ENCODE measurements at regions not wholly inside any gene's neighbourhood (a gene's known extent, or its start where the extent isn't known, plus 50 kb on each side); places are given as distances from the start of the nearest gene placed in this dataset.

DNA sequence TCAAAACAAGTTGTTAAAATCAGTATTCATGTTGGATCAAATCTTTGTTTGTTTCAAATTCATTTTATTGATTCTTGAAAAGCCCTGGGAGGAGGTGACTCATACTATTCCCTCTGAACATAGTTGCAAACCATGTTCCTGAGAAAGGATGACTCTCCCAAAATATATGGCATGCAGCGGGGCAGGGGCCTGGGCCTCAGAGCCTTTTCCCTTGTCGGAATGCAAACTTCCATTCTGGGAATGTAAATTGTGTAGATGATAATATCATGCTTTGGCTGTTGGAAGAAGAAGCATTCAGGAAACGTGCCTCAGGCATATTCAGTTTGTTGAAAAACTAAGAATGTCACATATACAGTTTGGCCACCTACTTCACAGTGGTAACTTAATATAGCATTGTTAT, 242.0 kb downstream of the AUH start:
- TF ChIP-seq POLR2A (IDR thresholded peaks at IDR 0.05; ENCODE audit: low read depth, low read length) (no peak), POLR2AphosphoS5 (IDR thresholded peaks at IDR 0.05; ENCODE audit: low read depth, low read length) (no peak), TAF1 (IDR thresholded peaks at IDR 0.05; ENCODE audit: borderline replicate concordance, low read depth, low read length) (no peak)
